ENCODE measurements at regions not wholly inside any gene's neighbourhood (a gene's known extent, or its start where the extent isn't known, plus 50 kb on each side); places are given as distances from the start of the nearest gene placed in this dataset.

DNA sequence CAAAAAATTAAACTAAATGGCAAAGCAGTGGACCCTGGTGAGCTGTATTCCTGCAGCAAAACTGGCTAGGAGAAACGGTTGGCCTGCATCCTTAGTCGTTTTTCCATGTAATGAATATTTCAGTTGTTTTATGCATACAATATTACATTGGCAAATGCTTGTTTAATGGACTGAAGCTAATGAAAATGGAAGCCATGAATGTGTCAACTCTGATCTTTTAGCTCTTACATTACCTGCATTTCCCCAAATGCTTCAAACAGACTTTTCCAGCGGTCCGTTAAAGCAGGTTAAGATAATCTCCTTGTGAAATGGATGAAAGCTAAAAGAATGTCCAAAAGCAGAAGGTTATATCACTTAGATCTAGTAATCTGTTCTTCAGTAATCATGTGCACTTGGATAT is 686.3 kb upstream of the SETBP1 start:
- TF ChIP-seq CTCF (IDR thresholded peaks at IDR 0.05 in 4 of 5, conservative IDR thresholded peaks at IDR 0.05 in 1 of 5) (no peak), POLR2A (IDR thresholded peaks at IDR 0.05) (no peak)
- H3K27me3 ChIP-seq = no peaks in the 10 kb centered on the region

GRCh38 chr18:44013871-44014270 is 666.8 kb upstream of the SETBP1 start:
- H3K4me1 ChIP-seq = no peaks in the 10 kb centered on the region
- ATAC-seq = no peak
- intact Hi-C loops (cut with DNase I; ENCODE audit: low total_unique reads) (no loop called here), in situ Hi-C loops (cut with MboI; ENCODE audit: low sequenced_read_pairs in 4 of 4) (no loop called here)
- TF ChIP-seq CTCF (IDR thresholded peaks at IDR 0.05 in 4 of 5, conservative IDR thresholded peaks at IDR 0.05 in 1 of 5) (no peak), POLR2A (IDR thresholded peaks at IDR 0.05) (no peak)
- no peaks in the 10 kb centered on the region for H3K36me3 ChIP-seq
- no peaks in the 10 kb centered on the region for H3K9me3 ChIP-seq
- no peak overlapping the region for H3K4me3 ChIP-seq
- no peak for DNase-seq
- no peaks in the 10 kb centered on the region for H3K27me3 ChIP-seq
- H3K27ac ChIP-seq = no peak overlapping the region

More for the DNA sequence above, 686.3 kb upstream of the SETBP1 start:
- DNase-seq (no peak), ATAC-seq (no peak)
- intact Hi-C loops (cut with DNase I; ENCODE audit: low total_unique reads) = no loop called here
- Histone ChIP-seq H3K9me3 (no peaks in the 10 kb centered on the region), H3K36me3 (no peaks in the 10 kb centered on the region), H3K4me3 (no peak overlapping the region), H3K4me1 (no peaks in the 10 kb centered on the region), H3K27ac (no peak overlapping the region)
- in situ Hi-C loops (cut with MboI; ENCODE audit: low sequenced_read_pairs in 4 of 4) = no loop called here

DNA sequence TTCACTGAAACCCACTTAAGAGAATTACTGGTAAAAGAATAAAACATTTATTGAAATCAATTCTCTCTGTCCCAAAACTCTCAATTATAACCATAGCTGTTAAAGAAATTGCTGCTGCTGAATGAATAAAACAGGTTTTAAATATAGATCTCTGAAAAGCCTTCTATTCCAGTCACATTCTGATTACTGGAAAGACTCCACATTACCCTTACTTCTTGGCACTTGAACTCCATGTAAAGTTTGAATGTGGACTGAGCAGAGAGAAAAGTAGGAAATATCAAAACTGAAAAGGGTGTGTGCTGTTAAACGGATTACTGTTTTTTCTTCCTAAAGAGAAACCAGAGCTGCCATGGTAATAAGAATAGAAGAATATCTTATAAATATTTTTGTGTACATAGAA is 655.3 kb upstream of the SETBP1 start:
- intact Hi-C loops (cut with DNase I; ENCODE audit: low total_unique reads) = no loop called here
- ATAC-seq (no peak), DNase-seq (no peak)
- no peaks in the 10 kb centered on the region for H3K9me3 ChIP-seq
- no peak overlapping the region for H3K27ac ChIP-seq
- no peak overlapping the region for H3K4me3 ChIP-seq
- H3K27me3 ChIP-seq = no peaks in the 10 kb centered on the region
- H3K36me3 ChIP-seq = no peaks in the 10 kb centered on the region
- TF ChIP-seq POLR2A (IDR thresholded peaks at IDR 0.05) = no peak
- no peak for TF ChIP-seq CTCF (IDR thresholded peaks at IDR 0.05 in 4 of 5, conservative IDR thresholded peaks at IDR 0.05 in 1 of 5)
- in situ Hi-C loops (cut with MboI; ENCODE audit: low sequenced_read_pairs in 4 of 4) = no loop called here
- H3K4me1 ChIP-seq = no peaks in the 10 kb centered on the region

DNA sequence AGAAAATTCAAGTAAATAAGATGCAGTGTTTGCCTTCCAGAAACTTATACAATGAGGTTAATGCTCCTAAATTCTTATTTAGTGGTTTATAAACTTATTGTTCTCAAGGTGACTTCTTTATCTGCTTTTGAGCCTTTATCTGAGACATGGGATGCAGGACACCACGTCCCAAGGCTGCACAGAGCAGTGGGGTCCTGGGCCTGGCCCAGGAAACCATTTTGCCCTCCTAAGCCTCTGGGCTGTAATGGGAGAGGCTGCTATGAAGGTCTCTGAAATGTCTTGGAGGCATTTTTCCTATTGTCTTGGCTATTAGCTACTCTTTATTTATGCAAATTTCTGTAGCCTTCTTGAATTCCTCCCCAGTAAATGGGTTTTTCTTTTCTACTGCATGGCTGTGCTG is 652.6 kb upstream of the SETBP1 start:
- no peaks in the 10 kb centered on the region for H3K36me3 ChIP-seq
- H3K9me3 ChIP-seq = no peaks in the 10 kb centered on the region
- TF ChIP-seq CTCF (IDR thresholded peaks at IDR 0.05 in 4 of 5, conservative IDR thresholded peaks at IDR 0.05 in 1 of 5) = no peak
- no peak for TF ChIP-seq POLR2A (IDR thresholded peaks at IDR 0.05)
- DNase-seq (no peak), ATAC-seq (no peak)
- no peak overlapping the region for H3K27ac ChIP-seq
- intact Hi-C loops (cut with DNase I; ENCODE audit: low total_unique reads) (no loop called here), in situ Hi-C loops (cut with MboI; ENCODE audit: low sequenced_read_pairs in 4 of 4) (no loop called here)
- H3K4me3 ChIP-seq = no peak overlapping the region
- no peaks in the 10 kb centered on the region for H3K27me3 ChIP-seq
- no peaks in the 10 kb centered on the region for H3K4me1 ChIP-seq

DNA sequence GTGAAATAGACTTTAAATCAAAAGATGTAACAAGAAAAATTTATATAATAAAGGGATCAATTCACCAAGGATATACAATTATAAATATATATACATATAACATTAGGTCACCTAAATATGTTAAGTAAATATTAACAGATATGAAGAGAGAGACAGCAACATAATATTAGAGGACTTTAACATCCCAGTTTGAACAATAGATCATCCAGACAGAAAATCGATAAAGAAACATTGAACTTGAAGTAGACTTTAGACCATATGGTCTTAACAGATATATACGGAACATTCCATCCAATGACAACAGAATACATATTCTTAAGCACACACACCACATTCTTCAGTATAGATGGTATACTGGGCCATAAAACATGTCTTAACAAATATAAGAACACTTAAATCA is 649.6 kb upstream of the SETBP1 start:
- ATAC-seq (no peak), DNase-seq (no peak)
- H3K4me1 ChIP-seq = no peaks in the 10 kb centered on the region
- H3K27ac ChIP-seq = no peak overlapping the region
- no peak overlapping the region for H3K4me3 ChIP-seq
- H3K27me3 ChIP-seq = no peaks in the 10 kb centered on the region
- TF ChIP-seq CTCF (IDR thresholded peaks at IDR 0.05 in 4 of 5, conservative IDR thresholded peaks at IDR 0.05 in 1 of 5) = no peak
- TF ChIP-seq POLR2A (IDR thresholded peaks at IDR 0.05) = no peak
- intact Hi-C loops (cut with DNase I; ENCODE audit: low total_unique reads) = no loop called here
- in situ Hi-C loops (cut with MboI; ENCODE audit: low sequenced_read_pairs in 4 of 4) = no loop called here
- no peaks in the 10 kb centered on the region for H3K9me3 ChIP-seq
- H3K36me3 ChIP-seq = no peaks in the 10 kb centered on the region
